Hematopoietic multipotent progenitor cell (in vitro differentiated cells): ENCODE measurements at regions not wholly inside any gene's neighbourhood (a gene's known extent, or its start where the extent isn't known, plus 50 kb on each side); places are given as distances from the start of the nearest gene placed in this dataset.
A peak's percentile ranks its signal among the peaks of the same experiment; 100 is the strongest.

Experiments used
- DNase-seq, 3 donors: peaks; one replicate each; pipeline ENCODE4 v3.0.0-alpha.2; 2011 to 2015; ENCODE audit warnings: low read depth in 2 of 3, low spot score in 2 of 3

- no peak for DNase-seq
These were observed 164.0 kb upstream of the ZNF507 start for GRCh38 chr19:32181216-32181920.

- no peak for DNase-seq
These were observed 158.7 kb upstream of the ZNF507 start for GRCh38 chr19:32186542-32187330.

GRCh38 chr19:32188921-32189320 lies 156.5 kb upstream of the ZNF507 start:
- no peak for DNase-seq

GRCh38 chr19:32189956-32190706 lies 155.3 kb upstream of the ZNF507 start:
- peak in 1 of 3 donors; percentile 15 for DNase-seq

GRCh38 chr19:32191921-32192320 lies 153.5 kb upstream of the ZNF507 start:
- no peak for DNase-seq

- DNase-seq: no peak
These were observed 149.5 kb upstream of the ZNF507 start for GRCh38 chr19:32195706-32196610.

GRCh38 chr19:32196690-32197420 lies 148.6 kb upstream of the ZNF507 start:
- DNase-seq: no peak

- no peak for DNase-seq
These were observed 147.2 kb upstream of the ZNF507 start for GRCh38 chr19:32197896-32198882.

GRCh38 chr19:32199501-32200040 lies 145.8 kb upstream of the ZNF507 start:
- DNase-seq: no peak

- no peak for DNase-seq
These were observed 144.9 kb upstream of the ZNF507 start for GRCh38 chr19:32200312-32201038.

- DNase-seq: no peak
These were observed 144.2 kb upstream of the ZNF507 start for GRCh38 chr19:32201211-32201610.

GRCh38 chr19:32201636-32202051 lies 143.8 kb upstream of the ZNF507 start:
- peak in 2 of 3 donors; percentile 78 to 86 for DNase-seq

- DNase-seq: no peak
These were observed 143.2 kb upstream of the ZNF507 start for GRCh38 chr19:32202244-32202643.

- no peak for DNase-seq
These were observed 142.2 kb upstream of the ZNF507 start for GRCh38 chr19:32203161-32203560.

- no peak for DNase-seq
These were observed 139.3 kb upstream of the ZNF507 start for GRCh38 chr19:32206065-32206464.

GRCh38 chr19:32208060-32208459 lies 137.3 kb upstream of the ZNF507 start:
- DNase-seq: no peak

GRCh38 chr19:32219392-32219791 lies 126.0 kb upstream of the ZNF507 start:
- no peak for DNase-seq
